Activated CD8-positive, alpha-beta memory T cell treated with anti-CD3 and anti-CD28 coated beads, Interleukin-2, amount 50 U/mL, for 24 hours (primary cell): ENCODE measurements at regions not wholly inside any gene's neighbourhood (a gene's known extent, or its start where the extent isn't known, plus 50 kb on each side); places are given as distances from the start of the nearest gene placed in this dataset.

Experiments
- DNase-seq: peaks from one replicate; pipeline ENCODE4 v3.0.0-alpha.2; 2020; ENCODE audit errors: extremely low read depth

GRCh38 chr12:45627407-45628069, 102.0 kb upstream of the ARID2 start:
- DNase-seq: no peak

GRCh38 chr12:45629292-45629691, 100.2 kb upstream of the ARID2 start:
- no peak for DNase-seq

DNA sequence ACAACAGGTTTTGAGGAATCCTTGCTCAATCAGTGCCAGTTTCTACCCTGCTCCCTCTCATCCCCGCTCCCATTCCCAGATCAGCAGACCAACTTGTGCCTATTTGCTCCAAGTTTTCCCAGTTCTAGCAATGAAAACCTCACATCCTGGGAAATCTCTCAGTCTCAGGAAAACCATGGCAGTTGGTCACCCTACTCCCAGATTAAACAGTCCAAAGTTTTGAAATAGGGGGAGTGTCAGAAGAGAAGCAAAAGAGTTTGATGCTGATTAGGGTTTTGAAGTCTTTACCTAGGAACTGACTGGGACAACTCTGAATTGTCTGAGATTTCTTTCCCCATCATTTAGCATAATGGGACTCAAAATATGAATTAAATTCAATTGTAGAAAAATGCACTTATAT, 95.8 kb upstream of the ARID2 start:
- DNase-seq: no peak

- no peak for DNase-seq
Measured at GRCh38 chr12:45634273-45634917, 95.1 kb upstream of the ARID2 start.

GRCh38 chr12:45637242-45637641, 92.3 kb upstream of the ARID2 start:
- DNase-seq: no peak

DNA sequence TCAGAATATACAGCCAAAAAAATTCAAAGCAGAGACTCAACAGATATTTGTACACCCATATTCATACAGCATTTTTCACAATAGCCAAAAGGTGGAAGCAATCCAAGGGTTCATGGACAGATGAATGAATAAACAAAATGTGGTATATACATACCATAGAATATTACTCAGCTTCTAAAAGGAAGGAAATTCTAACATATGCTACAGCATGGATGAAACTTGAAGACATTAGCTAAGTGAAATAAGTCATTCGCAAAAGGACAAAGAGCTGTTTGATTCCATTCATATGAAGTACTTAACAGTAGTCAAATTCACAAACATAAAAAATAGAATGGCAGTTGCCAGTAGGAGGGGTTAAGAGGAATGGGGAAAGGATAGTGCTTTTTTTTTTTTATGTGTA, 91.8 kb upstream of the ARID2 start:
- DNase-seq: no peak

GRCh38 chr12:45638386-45638785, 91.1 kb upstream of the ARID2 start:
- DNase-seq: no peak

DNA sequence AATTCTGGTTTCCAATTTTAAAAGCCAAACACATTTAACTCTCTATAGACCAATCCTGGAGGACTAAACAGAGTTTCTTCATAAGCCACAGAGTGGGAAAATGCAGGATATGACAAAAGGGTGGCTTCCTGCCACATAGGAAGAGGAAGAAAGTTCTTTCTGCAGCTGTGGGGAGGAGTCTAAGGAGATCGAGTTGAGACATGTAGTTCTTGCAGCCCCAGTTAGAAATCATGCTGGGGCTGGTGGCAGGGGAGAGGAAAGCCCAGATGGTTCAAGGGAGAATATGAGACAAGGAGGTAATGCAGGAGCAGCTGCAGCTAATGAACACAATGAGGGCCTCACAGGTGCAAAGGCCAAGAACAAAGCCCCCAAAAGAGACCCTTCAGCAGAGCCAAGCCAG, 85.0 kb upstream of the ARID2 start:
- no peak for DNase-seq

- DNase-seq: no peak
Measured at GRCh38 chr12:45646851-45647581, 82.5 kb upstream of the ARID2 start.

GRCh38 chr12:45648070-45648469, 81.4 kb upstream of the ARID2 start:
- no peak for DNase-seq

GRCh38 chr12:45651029-45651428, 78.5 kb upstream of the ARID2 start:
- DNase-seq: no peak

GRCh38 chr12:45654002-45654665, 75.4 kb upstream of the ARID2 start:
- no peak for DNase-seq

GRCh38 chr12:45655186-45655585, 74.3 kb upstream of the ARID2 start:
- DNase-seq: peak; percentile 0

GRCh38 chr12:45655743-45656142, 73.8 kb upstream of the ARID2 start:
- DNase-seq: no peak

DNA sequence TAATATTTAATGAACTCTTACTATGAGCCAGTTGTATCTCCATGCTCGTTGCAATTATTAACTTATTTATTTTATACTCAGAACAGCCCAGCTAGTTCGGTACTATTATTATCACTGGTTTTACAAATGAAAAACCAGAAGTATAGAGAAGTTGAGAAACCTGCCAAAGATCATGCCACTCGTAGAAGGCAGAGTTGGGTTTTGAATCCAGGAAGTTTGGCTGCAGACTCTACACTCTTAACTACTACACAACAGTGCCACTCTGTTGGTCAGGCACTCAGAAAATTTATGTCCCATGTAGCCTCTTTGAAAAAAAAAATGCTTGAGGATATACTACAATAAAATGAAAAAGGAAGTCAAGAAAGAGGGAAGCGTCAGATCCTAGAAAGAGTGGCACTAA, 71.5 kb upstream of the ARID2 start:
- no peak for DNase-seq

GRCh38 chr12:45660330-45660729, 69.2 kb upstream of the ARID2 start:
- no peak for DNase-seq

DNA sequence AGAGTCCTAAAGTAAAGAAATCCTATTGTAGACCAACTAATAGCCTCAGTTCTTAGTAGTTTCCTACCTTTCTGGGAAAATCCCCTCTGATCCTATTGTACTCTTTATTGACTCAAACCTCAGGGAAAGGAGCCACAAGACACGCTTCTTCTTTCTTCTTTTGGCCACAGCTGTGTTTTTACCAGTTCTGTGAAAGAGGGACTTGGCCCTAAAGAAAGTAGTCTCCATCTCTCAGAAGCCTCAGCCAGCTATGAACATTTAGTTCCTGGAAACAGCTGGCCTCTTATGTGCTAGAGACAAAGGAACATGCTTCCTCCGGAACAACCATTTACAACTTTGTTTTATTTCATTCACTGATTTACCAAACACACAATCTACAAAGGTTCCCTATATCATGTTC, 66.1 kb upstream of the ARID2 start:
- no peak for DNase-seq

GRCh38 chr12:45665941-45666340, 63.6 kb upstream of the ARID2 start:
- DNase-seq: no peak

- no peak for DNase-seq
Measured at GRCh38 chr12:45666396-45666795, 63.1 kb upstream of the ARID2 start.

- DNase-seq: no peak
Measured at GRCh38 chr12:45666816-45667215, 62.7 kb upstream of the ARID2 start.

DNA sequence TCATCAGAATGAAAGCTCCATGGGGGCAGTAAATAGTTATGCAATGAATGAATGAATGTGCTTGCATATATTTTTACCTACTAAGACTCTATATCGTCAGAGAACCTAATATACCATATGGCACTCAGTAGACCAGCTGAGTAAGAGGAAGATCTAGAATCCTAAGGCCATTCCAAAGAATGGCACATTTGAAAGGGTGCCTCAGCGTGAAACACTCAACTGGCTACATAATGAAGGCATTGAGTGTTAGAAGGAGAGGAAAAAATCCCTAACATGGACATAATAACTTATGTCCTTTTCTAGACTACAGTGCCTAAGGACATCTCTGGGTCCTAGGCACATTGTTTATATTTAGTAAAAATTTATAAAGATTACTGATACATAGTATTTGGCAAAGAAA, 61.7 kb upstream of the ARID2 start:
- no peak for DNase-seq

DNA sequence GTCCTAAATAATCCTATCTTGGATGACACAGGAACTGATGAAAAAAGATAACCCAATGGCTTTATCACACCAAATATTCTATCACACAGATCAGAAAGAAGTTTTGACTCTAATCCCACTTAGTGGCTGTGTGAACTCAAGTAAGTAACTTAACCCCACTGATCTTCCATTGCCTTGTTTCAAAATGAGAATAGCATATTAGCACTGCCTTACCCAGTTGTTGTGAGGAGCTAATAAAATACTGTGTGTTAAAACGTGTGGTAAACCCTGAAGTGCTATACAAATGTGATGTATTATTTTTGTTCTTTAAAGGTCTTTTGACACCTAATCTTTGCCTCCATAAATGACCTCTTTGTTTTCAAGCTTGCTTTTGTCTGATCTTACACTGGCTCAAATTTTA, 60.9 kb upstream of the ARID2 start:
- DNase-seq: no peak

- DNase-seq: no peak
Measured at GRCh38 chr12:45669093-45669492, 60.4 kb upstream of the ARID2 start.
